HG03025 (cell line): ENCODE measurements at regions not wholly inside any gene's neighbourhood (a gene's known extent, or its start where the extent isn't known, plus 50 kb on each side); places are given as distances from the start of the nearest gene placed in this dataset.
"Not testable (repeated sequence)": the region's sequence is repeated elsewhere in the genome, so short reads cannot be mapped to it uniquely, and the experiment has no call there.

ENCODE experiments used
- ATAC-seq: cut with Tn5 transposase; IDR thresholded peaks from one replicate; pipeline ENCODE4 v1.9.1; 2021; ENCODE audit warnings: mild to moderate bottlenecking, moderate library complexity; ENCODE audit not compliant: unreplicated experiment, low FRiP score

DNA sequence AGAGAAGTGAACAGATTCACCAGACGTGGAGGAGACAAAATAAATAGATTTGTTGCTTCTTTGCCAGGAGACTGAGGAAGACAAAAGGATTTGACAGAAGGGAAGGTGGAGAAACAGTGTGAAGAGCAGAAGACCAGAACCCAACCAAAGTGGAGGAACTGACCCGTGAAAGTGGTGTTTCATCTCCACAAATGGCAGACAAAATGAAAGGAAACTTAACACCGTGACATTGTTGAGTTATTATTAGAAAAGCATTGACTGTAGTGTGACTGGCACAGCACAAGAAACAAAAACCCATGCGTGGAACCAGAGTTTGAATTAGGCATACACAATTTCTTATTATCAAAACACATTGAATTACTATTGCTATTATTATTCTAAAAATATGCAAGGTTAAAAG lies 518.1 kb downstream of the TMEM121 start:
- no peak for ATAC-seq

DNA sequence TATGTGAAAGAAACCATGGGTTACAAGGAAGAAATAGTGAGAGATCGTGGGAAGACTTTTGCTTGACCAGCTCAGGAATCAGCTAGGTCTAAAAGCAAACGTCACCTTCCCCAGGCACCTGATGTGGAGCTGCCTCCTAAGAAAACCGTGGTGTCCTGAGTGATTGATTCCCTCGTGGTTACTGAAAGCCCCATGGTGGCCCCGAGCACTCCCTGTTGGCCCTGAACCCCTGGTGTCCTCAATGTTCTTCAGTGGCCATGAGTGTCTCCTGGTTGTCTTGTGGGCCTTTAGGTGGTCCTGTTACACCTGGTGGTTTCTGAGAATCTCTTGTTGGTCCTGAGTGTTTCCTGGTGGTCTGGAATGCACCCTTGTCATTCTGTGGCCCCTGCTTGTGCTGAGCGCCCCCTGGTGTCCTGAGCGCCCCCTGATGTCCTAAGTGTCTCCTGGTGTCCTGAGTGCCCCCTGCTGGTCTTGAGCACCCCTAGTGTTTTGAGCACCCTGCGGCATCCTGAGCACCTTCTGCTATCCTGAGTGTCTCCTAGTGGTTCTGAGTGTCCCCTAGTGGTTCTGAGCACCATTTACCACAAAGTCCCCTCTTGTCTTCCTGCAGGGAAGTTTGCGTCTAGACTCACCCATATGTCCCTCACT lies 518.7 kb downstream of the TMEM121 start:
- ATAC-seq: no peak

DNA sequence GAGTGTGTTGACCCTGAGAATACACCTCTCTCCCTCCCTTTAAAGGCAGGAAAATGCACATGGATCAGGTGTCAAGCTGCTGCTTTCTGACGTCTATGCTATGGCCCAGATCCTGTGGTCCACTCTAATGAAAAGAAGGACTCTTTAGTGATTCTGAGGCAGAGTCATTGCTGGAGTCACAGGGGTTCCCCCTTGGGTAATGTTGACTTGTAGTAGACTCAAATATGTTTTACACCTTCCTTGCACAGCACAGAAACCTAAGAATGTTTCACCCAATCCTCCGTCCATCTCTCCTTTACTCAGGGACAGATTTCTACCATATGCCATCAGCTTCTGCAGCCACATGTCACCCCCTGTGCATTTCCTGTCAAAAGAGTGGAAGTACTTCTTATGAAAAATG lies 525.4 kb downstream of the TMEM121 start:
- no peak for ATAC-seq

DNA sequence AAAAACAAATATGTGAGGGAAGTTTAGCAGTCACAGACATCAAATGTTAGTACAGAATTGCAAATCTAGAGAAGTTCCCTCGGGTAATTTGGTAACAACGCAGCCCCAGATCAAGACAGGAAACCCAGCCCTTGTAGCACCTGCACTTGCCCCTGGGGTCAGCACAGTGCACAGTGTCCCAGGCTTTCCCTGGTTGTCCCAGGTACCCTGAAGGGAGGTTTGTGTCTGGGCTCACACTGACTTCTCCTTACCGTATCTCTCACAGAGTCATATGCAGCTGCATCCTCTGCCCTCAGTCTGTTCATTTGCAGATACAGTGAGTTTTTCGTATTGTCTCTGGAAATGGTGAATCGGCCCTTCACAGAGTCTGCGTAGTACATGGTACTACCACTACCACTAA lies 528.9 kb downstream of the TMEM121 start:
- ATAC-seq: no peak

DNA sequence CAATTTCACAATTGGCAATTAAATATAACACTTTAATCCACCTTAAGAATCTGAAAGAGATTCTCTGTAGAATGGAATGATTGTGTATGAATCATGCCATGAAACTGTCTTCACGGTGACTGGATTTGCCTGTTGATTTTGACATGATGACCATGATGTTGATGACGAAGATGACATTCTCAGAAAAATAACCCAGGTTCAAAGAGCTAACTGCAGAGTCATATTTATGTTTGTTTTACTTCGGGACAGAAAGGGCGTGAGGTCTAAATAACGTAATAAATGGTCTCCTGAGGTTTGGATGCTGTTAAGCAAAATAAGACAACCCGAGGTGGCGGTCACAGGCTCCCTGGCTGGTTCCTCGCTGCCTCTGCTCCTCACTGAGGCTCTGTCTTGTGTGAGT lies 532.0 kb downstream of the TMEM121 start:
- ATAC-seq: no peak

DNA sequence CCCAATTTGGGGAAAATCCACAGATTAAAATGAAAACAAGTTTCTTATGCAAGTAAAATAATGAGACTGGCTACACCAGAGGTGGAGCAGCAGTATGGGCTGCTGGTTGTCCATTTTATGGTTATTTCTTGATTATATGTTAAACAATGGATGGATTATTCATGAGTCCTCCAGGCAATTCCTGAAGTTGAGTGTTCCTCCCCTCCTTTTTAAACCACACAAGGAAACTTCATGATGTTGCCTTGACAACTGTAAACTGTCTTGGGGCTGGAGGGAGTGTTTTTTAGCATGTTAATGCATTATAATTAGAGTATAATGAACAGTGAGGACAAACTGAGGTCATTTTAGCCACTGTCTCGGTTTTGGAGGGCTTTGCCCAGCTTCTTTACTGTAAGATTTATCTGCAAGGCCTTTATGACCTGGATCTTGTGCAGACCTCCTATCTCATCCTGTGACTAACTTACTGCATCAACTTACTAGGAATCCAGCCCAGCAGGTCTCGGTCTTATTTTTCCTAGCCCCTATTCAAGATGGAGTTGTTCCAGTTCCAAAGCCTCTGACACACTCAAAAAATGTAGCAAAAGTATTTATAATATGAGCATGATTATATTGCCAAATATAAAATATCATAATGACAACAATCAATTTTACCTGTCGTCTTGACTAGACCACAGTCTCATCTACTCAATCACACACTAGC lies 534.0 kb downstream of the TMEM121 start:
- ATAC-seq: no peak

DNA sequence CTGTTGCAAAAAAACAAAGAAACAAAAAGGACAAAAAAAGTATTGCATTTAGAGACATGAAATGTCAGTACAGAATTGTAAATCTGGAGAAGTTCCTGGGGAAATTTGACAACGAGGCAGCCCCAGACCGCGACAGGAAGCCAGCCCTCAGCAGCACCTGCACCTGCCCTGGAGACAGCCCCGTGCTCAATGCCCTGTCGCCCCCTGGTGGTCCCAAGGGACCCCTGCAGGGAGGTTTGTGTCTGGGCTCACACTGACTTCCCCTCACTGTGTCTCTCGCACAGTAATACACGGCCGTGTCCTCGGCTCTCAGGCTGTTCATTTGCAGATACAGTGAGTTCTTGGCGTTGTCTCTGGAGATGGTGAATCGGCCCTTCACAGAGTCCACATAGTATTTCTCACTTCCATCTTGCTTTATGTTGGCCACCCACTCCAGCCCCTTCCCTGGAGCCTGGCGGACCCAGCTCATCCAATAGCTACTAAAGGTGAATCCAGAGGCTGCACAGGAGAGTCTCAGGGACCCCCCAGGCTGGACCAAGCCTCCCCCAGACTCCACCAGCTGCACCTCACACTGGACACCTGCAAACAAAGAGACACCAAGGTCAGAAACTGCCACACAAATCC lies 535.6 kb downstream of the TMEM121 start:
- ATAC-seq: not testable (repeated sequence)

DNA sequence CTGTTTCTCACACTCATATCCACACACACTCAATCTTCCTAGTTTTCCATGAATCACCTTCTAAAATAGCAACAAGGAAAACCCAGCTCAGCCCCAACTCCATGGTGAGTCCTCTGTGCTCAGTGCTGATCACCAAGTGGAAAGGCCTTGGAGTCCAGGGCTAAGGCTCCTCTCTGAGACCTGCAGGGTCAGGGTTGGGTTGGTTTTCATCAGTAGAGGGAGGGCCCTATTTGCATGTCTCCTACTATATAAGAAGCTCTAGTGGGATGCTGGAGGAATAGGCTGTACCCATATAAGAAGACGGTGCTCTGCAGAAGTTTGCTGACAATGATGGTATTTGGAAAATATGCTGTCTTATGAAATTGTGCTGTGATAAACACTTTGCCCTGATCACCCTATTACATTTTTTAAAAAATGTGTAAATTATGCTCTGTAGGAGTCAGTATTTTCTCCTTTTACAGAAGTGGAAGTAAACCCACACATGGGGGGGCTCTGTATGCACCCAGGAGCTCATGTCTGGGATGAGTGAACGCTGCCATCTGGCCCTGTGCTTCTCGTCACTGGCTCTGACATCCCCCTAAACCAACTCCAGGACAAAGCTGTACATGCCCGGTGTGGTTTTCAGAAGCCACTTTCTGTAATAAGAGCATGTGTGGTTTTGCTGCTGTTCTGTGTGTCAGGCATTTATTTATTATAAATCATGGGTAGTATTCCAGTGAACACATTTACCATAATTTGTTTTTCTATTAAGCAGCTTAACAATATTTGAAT lies 536.3 kb downstream of the TMEM121 start:
- ATAC-seq: no peak

DNA sequence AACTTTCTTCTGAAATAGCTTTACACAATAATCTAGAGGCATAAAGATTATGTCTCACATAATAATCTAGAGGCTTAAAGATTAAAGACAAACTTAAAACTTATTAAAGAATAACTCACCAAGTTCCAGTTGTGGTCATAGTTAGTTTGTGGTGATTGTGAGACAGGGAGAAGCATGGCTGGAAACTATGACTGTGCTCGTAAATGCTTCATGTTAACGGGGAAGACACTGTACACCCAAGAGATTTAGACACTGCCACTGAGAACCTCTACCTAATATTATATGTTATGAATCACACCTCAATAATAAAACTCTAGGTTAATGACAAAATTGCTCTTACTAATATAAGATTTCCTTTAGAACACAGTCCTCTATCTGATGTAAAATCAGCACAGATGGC lies 541.6 kb downstream of the TMEM121 start:
- ATAC-seq: no peak

DNA sequence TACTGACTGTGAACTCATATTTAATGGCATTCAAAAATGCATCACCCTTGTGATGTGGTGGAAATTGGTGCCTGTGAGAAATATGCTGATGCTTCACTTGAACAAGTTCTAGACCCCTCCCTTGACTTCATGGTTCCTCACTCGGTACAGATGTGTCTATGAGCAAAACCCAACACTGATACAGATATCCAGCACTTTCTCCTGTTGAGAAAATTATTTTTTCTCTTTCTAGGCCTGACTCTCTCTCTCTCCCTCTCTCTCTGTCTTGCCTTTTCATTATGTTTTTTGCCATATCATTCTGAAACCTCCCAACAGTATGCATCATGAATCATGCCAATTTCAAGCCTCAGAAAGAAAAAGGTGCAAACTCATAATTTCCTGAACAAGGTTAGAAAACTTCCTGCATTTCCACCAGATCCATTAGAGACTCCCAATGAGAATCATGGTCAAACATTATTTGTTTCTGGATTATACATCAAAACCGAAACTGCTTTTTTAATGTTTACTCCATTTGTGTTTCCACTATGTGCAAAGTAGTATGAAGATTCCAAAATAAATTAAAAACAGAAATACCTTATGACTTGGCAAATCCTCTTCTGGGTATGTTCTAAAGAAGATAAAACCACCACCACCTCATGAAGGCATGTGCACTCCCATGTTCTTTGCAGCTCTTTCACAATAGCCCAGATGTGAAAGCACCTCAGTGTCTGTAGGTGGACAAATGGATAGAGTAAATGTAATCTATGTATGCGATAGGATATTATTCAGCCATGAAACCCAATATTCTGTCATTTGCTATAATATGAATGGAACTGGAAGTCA lies 543.6 kb downstream of the TMEM121 start:
- no peak for ATAC-seq

DNA sequence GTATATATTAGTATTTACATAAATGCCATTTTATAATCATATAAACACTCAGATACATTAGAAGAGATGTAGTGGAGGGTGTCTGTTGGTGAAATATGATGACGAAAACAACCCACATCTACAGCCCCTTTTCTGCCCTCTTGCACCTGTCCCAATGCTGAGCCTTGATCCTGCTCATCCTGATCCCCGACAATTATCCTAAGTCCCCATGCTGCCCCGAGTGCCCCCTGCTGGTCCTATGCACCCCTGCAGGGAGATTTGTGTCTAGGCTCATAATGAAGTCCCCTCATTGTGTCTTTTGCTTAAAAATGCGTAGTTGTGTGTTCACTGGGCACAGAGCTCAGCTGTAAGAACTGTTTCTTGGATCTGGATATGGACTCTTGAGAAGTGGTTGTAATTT lies 554.5 kb downstream of the TMEM121 start:
- ATAC-seq: no peak

DNA sequence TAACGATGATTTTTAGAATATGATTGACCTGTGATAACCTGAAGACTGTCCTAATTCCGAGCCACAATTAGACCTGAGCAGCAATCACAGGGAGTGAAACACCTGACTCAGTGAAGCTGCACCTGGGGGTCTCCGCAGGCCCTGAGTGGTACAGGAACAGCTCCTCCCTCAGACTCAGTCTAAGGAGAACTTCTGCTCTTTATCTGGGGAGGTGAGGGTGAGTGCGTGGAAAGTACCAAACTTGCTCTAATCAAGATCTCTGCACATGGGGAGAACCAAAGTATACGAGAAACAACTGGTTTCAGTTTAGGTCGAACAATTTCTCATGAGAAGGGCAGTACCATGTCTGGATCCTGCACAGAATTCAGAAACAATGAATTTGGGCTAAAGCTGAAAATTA lies 555.3 kb downstream of the TMEM121 start:
- not testable (repeated sequence) for ATAC-seq

DNA sequence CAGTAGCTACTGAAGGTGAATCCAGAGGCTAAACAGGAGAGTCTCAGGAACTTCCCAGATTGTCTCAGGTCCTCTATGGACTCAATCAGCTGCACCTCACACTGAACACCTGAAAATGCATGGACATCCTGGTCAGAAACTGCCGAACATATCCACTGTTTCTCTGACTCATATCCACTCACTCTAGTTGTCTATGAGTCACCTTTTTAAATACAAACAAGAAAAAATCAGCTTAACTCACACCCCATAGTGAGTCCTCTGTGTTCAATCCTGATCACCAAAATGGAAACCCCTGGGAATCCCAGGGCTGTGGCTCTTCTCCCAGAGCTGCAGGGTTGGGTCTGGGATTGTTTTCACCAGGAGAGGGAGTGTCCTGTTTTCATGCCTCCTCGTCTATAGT lies 556.7 kb downstream of the TMEM121 start:
- no peak for ATAC-seq

DNA sequence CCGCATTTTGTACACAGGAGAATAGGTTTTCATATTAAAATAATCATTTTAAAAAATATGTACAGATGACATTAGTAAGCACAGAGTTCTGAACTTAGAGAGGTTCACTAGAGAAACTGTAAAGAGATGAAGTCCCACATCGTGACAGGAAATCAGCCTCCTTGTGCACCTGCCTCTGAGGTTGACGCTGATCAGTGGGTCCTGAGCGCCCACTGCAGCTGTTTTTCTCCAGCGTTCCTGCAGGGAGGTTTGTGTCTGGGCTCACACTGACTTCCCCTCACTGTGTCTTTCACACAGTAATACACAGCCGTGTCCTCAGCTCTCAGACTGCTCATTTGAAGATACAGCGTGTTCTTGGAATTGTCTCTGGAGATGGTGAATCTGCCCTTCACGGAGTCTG lies 561.5 kb downstream of the TMEM121 start:
- ATAC-seq: no peak

DNA sequence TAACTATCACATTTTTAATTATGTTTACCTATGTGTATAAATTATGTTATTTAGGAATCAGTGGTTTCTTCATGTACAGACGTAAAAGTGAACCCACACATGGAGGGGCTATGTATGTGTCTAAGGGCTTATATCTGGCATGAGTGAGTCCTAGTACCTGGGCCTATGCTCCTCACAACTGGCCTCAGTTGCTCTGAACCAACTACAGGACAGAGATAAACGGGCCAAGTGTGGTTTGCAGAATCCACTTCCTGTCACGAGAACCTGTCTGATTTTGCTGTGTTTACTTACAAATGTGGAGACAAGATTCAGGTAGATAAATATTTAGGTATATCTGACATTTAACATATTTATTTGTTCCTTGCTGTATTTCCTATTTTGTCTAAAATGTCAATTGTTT lies 562.5 kb downstream of the TMEM121 start:
- not testable (repeated sequence) for ATAC-seq

DNA sequence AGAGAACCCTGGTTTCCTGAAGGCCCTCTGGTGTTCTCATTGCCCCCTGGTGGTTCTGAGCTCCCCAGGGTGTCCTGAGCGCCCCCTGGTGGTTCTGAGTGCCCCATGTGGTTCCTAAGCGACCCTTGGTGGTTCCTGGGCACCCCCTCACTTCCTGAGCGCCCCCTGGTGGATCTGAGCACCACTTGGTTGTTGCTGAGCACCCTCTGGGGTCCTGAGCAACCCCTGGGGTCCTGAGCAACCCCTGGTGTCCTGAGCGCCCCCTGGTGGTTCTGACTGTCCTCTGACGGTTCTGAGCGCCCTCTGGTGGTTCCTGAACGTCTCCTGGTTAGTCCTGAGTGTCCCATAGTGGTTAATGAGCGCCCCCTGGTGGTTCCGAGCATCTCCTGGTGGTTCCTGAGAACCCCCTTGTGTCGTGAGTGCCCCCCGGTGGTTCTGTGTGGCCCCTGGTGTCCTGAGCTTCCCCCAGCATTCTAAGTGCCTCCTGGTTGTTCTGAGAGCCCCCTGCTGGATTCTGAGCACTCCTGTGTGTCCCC lies 568.3 kb downstream of the TMEM121 start:
- no peak for ATAC-seq

DNA sequence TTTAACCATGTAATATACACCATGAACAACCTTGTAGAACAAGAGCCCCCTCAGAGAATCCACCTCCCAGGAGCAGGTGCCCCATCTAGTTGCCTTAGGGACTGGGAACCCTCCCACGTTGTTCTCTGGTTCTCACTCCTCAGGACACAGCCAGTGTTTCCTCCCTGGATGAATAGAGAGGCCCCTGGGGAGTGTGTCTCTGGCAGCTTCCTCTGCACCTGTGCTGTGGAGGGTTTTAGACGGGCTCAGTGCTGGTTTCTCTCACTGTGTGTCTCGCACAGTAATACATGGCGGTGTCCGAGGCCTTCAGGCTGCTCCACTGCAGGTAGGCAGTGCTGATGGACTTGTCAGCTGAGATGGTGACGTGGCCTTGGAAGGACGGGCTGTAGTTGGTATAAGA lies 581.3 kb downstream of the TMEM121 start:
- no peak for ATAC-seq

DNA sequence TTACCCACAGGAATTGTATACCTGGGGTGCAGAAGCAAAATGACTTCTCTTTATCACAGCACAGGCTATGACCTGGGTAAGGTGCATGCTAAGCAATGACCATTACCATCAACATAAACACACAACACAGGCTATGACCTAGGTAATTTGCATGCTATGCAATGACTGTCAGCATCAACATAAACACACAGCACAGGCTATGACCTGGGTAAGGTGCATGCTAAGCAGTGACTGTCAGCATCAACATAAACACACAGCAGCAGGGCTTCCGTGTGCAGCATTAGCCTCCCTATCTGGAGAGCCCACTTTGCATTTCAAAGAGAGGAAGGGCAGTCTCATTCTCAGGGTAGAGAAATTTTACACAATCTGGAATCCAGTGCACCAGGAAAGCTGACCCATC lies 583.0 kb downstream of the TMEM121 start:
- ATAC-seq: no peak

DNA sequence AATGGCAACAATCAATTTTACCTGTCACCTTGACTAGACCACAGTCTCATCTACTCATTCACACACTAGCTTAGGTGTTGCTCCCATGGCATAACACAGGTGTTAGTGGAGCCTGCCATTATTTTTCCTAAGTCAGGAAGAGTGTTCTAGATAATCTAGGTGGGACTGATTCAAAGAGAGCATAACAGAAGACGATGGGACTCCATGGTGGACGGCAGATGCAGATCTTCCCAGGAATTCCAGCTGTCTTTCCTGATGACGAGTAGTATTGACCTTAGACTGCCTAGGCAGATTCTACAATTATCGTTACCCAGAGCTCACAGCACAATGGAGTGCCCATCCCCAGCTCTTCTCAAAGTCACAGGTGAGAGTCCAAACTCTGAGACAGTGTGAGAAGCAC lies 589.0 kb downstream of the TMEM121 start:
- ATAC-seq: no peak

DNA sequence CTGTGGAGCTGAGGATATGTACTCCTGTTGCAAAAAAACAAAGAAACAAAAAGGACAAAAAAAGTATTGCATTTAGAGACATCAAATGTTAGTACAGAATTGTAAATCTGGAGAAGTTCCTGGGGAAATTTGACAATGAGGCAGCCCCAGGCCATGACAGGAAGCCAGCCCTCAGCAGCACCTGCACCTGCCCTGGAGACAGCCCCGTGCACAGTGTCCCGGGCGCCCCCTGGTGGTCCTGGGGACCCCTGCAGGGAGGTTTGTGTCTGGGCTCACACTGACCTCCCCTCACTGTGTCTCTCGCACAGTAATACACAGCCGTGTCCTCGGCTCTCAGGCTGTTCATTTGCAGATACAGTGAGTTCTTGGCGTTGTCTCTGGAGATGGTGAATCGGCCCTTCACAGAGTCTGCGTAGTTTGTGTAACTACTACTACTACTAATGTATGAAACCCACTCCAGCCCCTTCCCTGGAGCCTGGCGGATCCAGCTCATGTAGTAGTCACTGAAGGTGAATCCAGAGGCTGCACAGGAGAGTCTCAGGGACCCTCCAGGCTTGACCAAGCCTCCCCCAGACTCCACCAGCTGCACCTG lies 590.1 kb downstream of the TMEM121 start:
- not testable (repeated sequence) for ATAC-seq
